ENCODE measurements at regions not wholly inside any gene's neighbourhood (a gene's known extent, or its start where the extent isn't known, plus 50 kb on each side); places are given as distances from the start of the nearest gene placed in this dataset.

GRCh38 chr2:183260527-183260926 lies 136.3 kb downstream of the NUP35 start (continued):
- TF ChIP-seq EZH2phosphoT487 (IDR thresholded peaks at IDR 0.05; ENCODE audit: unreplicated experiment) (no peak), STAT1 (IDR thresholded peaks at IDR 0.05; ENCODE audit: unreplicated experiment) (no peak), CTCF (conservative IDR thresholded peaks at IDR 0.05; ENCODE audit: low read depth in 2 of 2) (no peak)

GRCh38 chr2:183264890-183265535 lies 140.8 kb downstream of the NUP35 start:
- Histone ChIP-seq H3K4me1 (ENCODE audit: insufficient read depth) (no peaks in the 10 kb centered on the region), H3K79me2 (replicated peaks; ENCODE audit: insufficient read depth) (no peaks in the 10 kb centered on the region), H4K20me1 (replicated peaks; ENCODE audit: insufficient read depth) (no peaks in the 10 kb centered on the region), H2AFZ (no peak overlapping the region), H3K4me3 (no peak overlapping the region), H3K4me2 (no peak overlapping the region), H3F3A (replicated peaks; ENCODE audit: low read depth) (no peaks in the 10 kb centered on the region), H3K27me3 (ENCODE audit: insufficient read depth) (no peaks in the 10 kb centered on the region), H3K36me3 (ENCODE audit: insufficient read depth) (no peaks in the 10 kb centered on the region), H3K9me2 (ENCODE audit: insufficient read depth) (peaks cover 6% of the 10 kb centered on the region; the same call in 1 of the 2 replicates), H3K27ac (ENCODE audit: low read depth) (no peak overlapping the region)
- no peak for DNase-seq (ENCODE audit: low spot score)
- Mint-ChIP-seq H3K4me3 (no peak overlapping the region), H3K9me3 (peaks cover 7% of the 10 kb centered on the region), H3K36me3 (ENCODE audit: low read depth) (peaks cover 4% of the 10 kb centered on the region; the same call in 2 of the 3 replicates), H3K4me1 (no peaks in the 10 kb centered on the region), H3K27ac (no peak overlapping the region), H3K27me3 (ENCODE audit: insufficient read depth, low read depth, poor library complexity) (peaks cover 1% of the 10 kb centered on the region)
- no peak for ATAC-seq
- no peak for TF ChIP-seq CREB1 (CRISPR knock-in tag; IDR thresholded peaks at IDR 0.05; ENCODE audit: low read depth)
- no peak for TF ChIP-seq STAT1 (IDR thresholded peaks at IDR 0.05; ENCODE audit: unreplicated experiment)
- no peak for TF ChIP-seq POLR2AphosphoS5 (IDR thresholded peaks at IDR 0.05; ENCODE audit: low read depth)
- no peak for TF ChIP-seq REST (IDR thresholded peaks at IDR 0.05; ENCODE audit: unreplicated experiment)
- TF ChIP-seq EZH2 (IDR thresholded peaks at IDR 0.05; ENCODE audit: low read depth, unreplicated experiment): no peak
- no peak for TF ChIP-seq ZNF331 (CRISPR knock-in tag; IDR thresholded peaks at IDR 0.05; ENCODE audit: low read depth)
- TF ChIP-seq CTCF (conservative IDR thresholded peaks at IDR 0.05; ENCODE audit: low read depth in 2 of 2): no peak
- TF ChIP-seq EZH2phosphoT487 (IDR thresholded peaks at IDR 0.05; ENCODE audit: unreplicated experiment): no peak
- TF ChIP-seq ZNF462 (CRISPR knock-in tag; IDR thresholded peaks at IDR 0.05): no peak

Data from GM23338 (cell line).